NCI-H345 treated with DMSO at 0.1 percent for 48 hours (cell line): ENCODE measurements at regions not wholly inside any gene's neighbourhood (a gene's known extent, or its start where the extent isn't known, plus 50 kb on each side); places are given as distances from the start of the nearest gene placed in this dataset.

Experiments used
- DNase-seq: peaks from one replicate; lab custom pipeline; 2025; ENCODE audit not compliant: unreplicated experiment; lab: John Stamatoyannopoulos, UW

- no peak for DNase-seq
Observed at GRCh38 chr9:71384343-71384742, 262.9 kb upstream of the TRPM3 start.

GRCh38 chr9:71383308-71383940 lies 262.0 kb upstream of the TRPM3 start:
- no peak for DNase-seq

- no peak for DNase-seq
Observed at GRCh38 chr9:71368157-71368556, 246.7 kb upstream of the TRPM3 start.

- no peak for DNase-seq
Observed at GRCh38 chr9:71364186-71364955, 242.9 kb upstream of the TRPM3 start.

- no peak for DNase-seq
Observed at GRCh38 chr9:71363286-71363961, 242.0 kb upstream of the TRPM3 start.

- no peak for DNase-seq
Observed at GRCh38 chr9:71361357-71361756, 239.9 kb upstream of the TRPM3 start.

GRCh38 chr9:71357346-71357745 lies 235.9 kb upstream of the TRPM3 start:
- DNase-seq = no peak

- DNase-seq = no peak
Observed at GRCh38 chr9:71355884-71356283, 234.5 kb upstream of the TRPM3 start.

GRCh38 chr9:71353720-71354119 lies 232.3 kb upstream of the TRPM3 start:
- DNase-seq = no peak

- no peak for DNase-seq
Observed at GRCh38 chr9:71352837-71353236, 231.4 kb upstream of the TRPM3 start.

- no peak for DNase-seq
Observed at GRCh38 chr9:71349218-71349617, 227.8 kb upstream of the TRPM3 start.

- no peak for DNase-seq
Observed at GRCh38 chr9:71333321-71333720, 211.9 kb upstream of the TRPM3 start.

- DNase-seq = no peak
Observed at GRCh38 chr9:71331603-71332002, 210.2 kb upstream of the TRPM3 start.

- no peak for DNase-seq
Observed at GRCh38 chr9:71329873-71330272, 208.5 kb upstream of the TRPM3 start.

GRCh38 chr9:71326360-71326759 lies 204.9 kb upstream of the TRPM3 start:
- DNase-seq = no peak

GRCh38 chr9:71323357-71323756 lies 201.9 kb upstream of the TRPM3 start:
- DNase-seq = no peak

GRCh38 chr9:71322311-71322710 lies 200.9 kb upstream of the TRPM3 start:
- DNase-seq = no peak

- DNase-seq = no peak
Observed at GRCh38 chr9:71308454-71308853, 187.0 kb upstream of the TRPM3 start.

- DNase-seq = no peak
Observed at GRCh38 chr9:71306134-71306533, 184.7 kb upstream of the TRPM3 start.

GRCh38 chr9:71303351-71303750 lies 181.9 kb upstream of the TRPM3 start:
- DNase-seq = no peak

GRCh38 chr9:71302776-71303175 lies 181.4 kb upstream of the TRPM3 start:
- no peak for DNase-seq

- DNase-seq = no peak
Observed at GRCh38 chr9:71295928-71296327, 174.5 kb upstream of the TRPM3 start.
